ENCODE measurements at regions not wholly inside any gene's neighbourhood (a gene's known extent, or its start where the extent isn't known, plus 50 kb on each side); places are given as distances from the start of the nearest gene placed in this dataset.

DNA sequence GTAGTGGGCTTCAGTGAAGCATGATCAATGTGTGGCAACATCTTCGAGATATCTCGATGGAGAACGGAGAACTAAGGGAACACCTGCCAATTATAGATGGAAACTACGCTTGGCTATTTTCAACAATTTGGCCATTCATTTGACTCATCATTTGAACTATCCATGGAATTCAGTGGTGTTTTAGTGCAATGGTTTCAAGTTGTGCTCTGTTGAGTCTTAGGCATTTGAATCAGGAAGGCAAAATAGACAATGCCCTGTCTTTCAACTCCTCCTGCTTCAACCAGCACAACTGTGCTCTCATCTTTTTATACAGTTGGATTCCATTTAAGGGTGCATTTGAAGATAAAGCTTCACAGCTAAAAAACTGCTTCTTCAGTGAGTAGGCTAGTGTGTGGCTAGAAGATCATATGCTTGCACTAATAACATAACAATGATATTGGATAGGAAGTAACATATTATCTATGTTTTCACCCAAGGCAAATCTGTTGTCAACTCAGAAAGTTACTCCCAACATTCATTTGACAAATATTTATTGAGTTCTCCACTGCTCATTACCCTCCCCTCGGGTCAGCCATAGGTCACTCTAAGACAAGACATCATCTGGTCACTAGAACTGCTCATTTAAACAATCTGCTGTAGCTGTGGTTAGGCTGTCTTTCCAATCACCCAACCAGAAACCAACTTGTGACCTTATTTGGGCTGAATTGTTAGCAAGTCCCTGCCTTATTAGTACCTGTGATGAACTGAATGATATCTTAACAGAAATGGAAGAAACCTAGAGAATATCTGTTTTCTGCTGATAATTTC, 314.1 kb upstream of the SP4 start:
- H3K9me3 ChIP-seq, result no peaks in the 10 kb centered on the region
- H3K27ac ChIP-seq, result no peak overlapping the region
- no peaks in the 10 kb centered on the region for H3K4me1 ChIP-seq
- no peaks in the 10 kb centered on the region for H3K36me3 ChIP-seq
- H3K27me3 ChIP-seq, result no peaks in the 10 kb centered on the region
- DNase-seq (ENCODE audit: low spot score in 2 of 2), result no peak
- TF ChIP-seq POLR2A (IDR thresholded peaks at IDR 0.05), result no peak
- no peak for TF ChIP-seq EP300 (IDR thresholded peaks at IDR 0.05)
- H3K4me3 ChIP-seq, result no peak overlapping the region
- 88% methylated on average over 5 of the region's 5 CpGs for WGBS

DNA sequence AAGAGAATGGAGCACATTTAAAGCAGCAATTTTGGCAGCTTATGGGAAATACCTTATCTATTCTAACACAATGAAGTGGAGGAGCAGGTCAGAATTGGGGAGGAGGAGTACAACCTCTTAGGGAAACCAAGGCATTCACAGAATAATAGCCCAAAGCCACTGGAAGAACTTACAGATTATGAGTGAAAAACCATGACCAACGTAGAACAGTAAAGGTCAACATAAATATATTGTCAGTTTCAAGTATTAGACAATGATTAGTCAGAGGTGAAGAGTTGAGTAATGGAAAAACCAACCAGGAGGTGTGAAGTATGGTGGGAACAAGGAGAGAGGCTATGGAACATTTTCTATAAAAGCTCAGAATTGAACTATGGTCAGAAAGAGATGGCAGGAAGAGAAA, 304.3 kb upstream of the SP4 start:
- Histone ChIP-seq H3K27me3 (no peaks in the 10 kb centered on the region), H3K36me3 (no peaks in the 10 kb centered on the region), H3K4me1 (peaks cover 4% of the 10 kb centered on the region), H3K9me3 (no peaks in the 10 kb centered on the region), H3K27ac (no peak overlapping the region), H3K4me3 (no peak overlapping the region)
- no peak for DNase-seq (ENCODE audit: low spot score in 2 of 2)
- 70% methylated on average over 1 of the region's 1 CpG for WGBS
- TF ChIP-seq EP300 (IDR thresholded peaks at IDR 0.05) (no peak), POLR2AphosphoS5 (IDR thresholded peaks at IDR 0.05) (no peak), POLR2A (IDR thresholded peaks at IDR 0.05) (no peak)
- TF ChIP-seq, protein P1, sequence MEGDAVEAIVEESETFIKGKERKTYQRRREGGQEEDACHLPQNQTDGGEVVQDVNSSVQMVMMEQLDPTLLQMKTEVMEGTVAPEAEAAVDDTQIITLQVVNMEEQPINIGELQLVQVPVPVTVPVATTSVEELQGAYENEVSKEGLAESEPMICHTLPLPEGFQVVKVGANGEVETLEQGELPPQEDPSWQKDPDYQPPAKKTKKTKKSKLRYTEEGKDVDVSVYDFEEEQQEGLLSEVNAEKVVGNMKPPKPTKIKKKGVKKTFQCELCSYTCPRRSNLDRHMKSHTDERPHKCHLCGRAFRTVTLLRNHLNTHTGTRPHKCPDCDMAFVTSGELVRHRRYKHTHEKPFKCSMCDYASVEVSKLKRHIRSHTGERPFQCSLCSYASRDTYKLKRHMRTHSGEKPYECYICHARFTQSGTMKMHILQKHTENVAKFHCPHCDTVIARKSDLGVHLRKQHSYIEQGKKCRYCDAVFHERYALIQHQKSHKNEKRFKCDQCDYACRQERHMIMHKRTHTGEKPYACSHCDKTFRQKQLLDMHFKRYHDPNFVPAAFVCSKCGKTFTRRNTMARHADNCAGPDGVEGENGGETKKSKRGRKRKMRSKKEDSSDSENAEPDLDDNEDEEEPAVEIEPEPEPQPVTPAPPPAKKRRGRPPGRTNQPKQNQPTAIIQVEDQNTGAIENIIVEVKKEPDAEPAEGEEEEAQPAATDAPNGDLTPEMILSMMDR (IDR thresholded peaks at IDR 0.05), result no peak

DNA sequence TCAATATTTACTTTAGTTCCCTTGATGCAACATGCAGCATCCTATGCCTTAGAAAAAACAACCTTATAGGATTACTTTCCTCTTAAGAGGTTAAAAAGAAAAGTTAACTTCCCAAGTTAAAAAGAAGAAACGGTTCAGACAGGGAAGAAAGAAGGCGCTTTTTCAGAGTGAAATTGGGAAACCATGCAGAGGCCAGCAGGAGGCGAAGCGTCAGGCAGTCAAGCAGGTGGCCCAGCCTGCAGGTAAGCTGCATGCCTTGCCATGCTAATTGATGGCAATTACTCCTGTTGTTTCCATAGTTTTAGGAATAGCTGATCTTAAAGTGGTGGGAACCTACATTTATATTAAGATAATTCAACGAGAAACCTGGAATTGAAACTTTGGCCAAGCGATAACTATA, 302.6 kb upstream of the SP4 start:
- TF ChIP-seq POLR2AphosphoS5 (IDR thresholded peaks at IDR 0.05) (no peak), EP300 (IDR thresholded peaks at IDR 0.05) (no peak), POLR2A (IDR thresholded peaks at IDR 0.05) (no peak)
- TF ChIP-seq, protein P1 (IDR thresholded peaks at IDR 0.05), result no peak
- peaks cover 8% of the 10 kb centered on the region for H3K27me3 ChIP-seq
- H3K9me3 ChIP-seq, result no peaks in the 10 kb centered on the region
- H3K36me3 ChIP-seq, result no peaks in the 10 kb centered on the region
- 61% methylated on average over 6 of the region's 6 CpGs for WGBS
- H3K27ac ChIP-seq, result no peak overlapping the region
- DNase-seq (ENCODE audit: low spot score in 2 of 2), result no peak
- H3K4me1 ChIP-seq, result peaks cover 5% of the 10 kb centered on the region
- no peak overlapping the region for H3K4me3 ChIP-seq

DNA sequence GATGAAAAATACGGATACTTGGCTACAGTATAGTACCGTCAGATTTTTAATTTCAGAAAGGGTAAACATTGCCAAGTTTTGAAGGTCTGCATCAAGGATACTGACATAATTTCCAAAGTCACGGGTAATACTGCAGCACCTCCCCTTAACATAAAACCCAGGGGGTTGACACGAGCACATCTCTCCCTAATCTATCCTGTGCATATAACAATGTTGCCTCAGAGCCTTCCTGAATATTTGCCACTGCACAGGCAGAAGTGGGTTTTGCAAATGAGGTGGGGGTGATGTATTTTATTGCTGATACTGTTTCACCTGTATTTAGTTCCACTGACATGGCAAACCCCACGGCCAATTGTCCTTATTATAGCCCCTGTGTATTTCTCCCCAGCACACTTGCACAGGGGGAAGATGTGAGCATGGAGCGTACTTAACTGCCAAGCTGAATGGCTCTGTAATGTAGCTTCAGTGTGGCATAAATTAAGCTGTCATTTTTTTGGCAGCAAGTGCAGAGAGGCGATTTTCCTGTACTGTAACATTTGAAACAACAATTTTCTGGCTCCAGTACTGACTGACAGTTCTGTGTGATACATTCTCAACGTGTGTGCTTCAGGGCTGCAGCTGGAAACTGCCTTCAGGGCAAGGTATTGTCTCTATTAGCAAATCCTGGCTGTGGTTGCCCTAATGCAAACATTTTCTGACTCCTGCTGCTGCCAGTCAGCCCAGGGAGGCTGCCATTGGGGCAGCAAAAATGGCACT, 299.6 kb upstream of the SP4 start:
- Histone ChIP-seq H3K36me3 (no peaks in the 10 kb centered on the region), H3K9me3 (no peaks in the 10 kb centered on the region), H3K4me1 (peaks cover 5% of the 10 kb centered on the region), H3K27ac (no peak overlapping the region), H3K4me3 (no peak overlapping the region), H3K27me3 (peaks cover 15% of the 10 kb centered on the region)
- DNase-seq (ENCODE audit: low spot score in 2 of 2), result no peak
- TF ChIP-seq, protein P1 (IDR thresholded peaks at IDR 0.05), result no peak
- TF ChIP-seq POLR2A (IDR thresholded peaks at IDR 0.05) (no peak), EP300 (IDR thresholded peaks at IDR 0.05) (no peak), POLR2AphosphoS5 (IDR thresholded peaks at IDR 0.05) (no peak)
- WGBS, result 13% methylated on average over 8 of the region's 8 CpGs

DNA sequence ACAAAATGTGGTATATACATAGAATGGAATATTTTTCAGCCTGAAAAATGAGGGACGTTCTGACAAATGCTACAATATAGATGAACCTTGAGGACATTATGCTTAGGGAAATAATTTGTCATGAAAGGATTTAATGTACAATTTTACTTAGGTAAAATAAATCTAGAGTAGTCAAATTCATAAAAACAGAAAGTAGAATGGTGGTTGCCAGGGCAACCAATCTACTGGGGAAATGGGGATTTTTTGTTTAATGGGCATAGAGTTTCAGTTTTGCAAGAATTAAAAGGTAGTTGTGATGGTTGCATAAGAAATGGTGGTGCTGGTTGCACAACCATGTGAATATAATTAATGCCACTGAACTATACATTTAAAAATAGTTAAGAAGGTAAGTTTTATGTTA, 296.0 kb upstream of the SP4 start:
- Histone ChIP-seq H3K27ac (no peak overlapping the region), H3K27me3 (peaks cover 15% of the 10 kb centered on the region), H3K4me3 (no peak overlapping the region), H3K36me3 (no peaks in the 10 kb centered on the region), H3K9me3 (peaks cover 5% of the 10 kb centered on the region), H3K4me1 (peaks cover 5% of the 10 kb centered on the region)
- TF ChIP-seq, protein P1 (IDR thresholded peaks at IDR 0.05), result no peak
- no peak for DNase-seq (ENCODE audit: low spot score in 2 of 2)
- WGBS, result 86% methylated on average over 1 of the region's 1 CpG

All from suprapubic skin (tissue), 4 donors.